Mucosa of descending colon (tissue), 3 donors: ENCODE measurements at regions not wholly inside any gene's neighbourhood (a gene's known extent, or its start where the extent isn't known, plus 50 kb on each side); places are given as distances from the start of the nearest gene placed in this dataset.

Experiments used
- ATAC-seq: fragments of 200-7000 bp; cut with Tn5 transposase; one replicate; pipeline ENCODE4 v1.9.1; 2020; ENCODE audit warnings: mild to moderate bottlenecking, moderate library complexity
- DNase-seq, 3 donors: peaks; one replicate each; pipeline ENCODE4 v3.0.0-alpha.2; 2020
- H3K36me3 ChIP-seq: fragments of 200-600 bp; one replicate; pipeline ENCODE4 v1.8.0; 2021; ENCODE audit warnings: low read depth, mild to moderate bottlenecking
- H3K4me1 ChIP-seq: fragments of 200-600 bp; one replicate; pipeline ENCODE4 v1.8.0; 2021; ENCODE audit warnings: low read depth, mild to moderate bottlenecking
- H3K4me3 ChIP-seq: fragments of 200-600 bp; one replicate; pipeline ENCODE4 v1.8.0; 2021; ENCODE audit warnings: mild to moderate bottlenecking
- H3K9me3 ChIP-seq: fragments of 200-600 bp; one replicate; pipeline ENCODE4 v1.8.0; 2021; ENCODE audit warnings: mild to moderate bottlenecking
- intact Hi-C, 2 donors: fragments of 100-400 bp; cut with DNase I in 1 of 2; cut with micrococcal nuclease in 1 of 2; formaldehyde crosslinking; loops; one replicate each; pipeline versions ENCODE4 v1.11.0 to v1.11.1; 2022; cut with DNase I, micrococcal nuclease
- TF ChIP-seq, protein P1 (sequence below): fragments of 200-600 bp; IDR thresholded peaks from one replicate; pipeline ENCODE4 v1.8.0; 2022; ENCODE audit warnings: antibody characterized with exemption, mild to moderate bottlenecking
- donor health status: DM: no; HTN: no; CAD: no; lungs with moderate emphysema.
- donor health status: DM: no; HTN: no; CAD: no.
- donor health status: DM: no; HTN: yes; CAD: no.

DNA sequence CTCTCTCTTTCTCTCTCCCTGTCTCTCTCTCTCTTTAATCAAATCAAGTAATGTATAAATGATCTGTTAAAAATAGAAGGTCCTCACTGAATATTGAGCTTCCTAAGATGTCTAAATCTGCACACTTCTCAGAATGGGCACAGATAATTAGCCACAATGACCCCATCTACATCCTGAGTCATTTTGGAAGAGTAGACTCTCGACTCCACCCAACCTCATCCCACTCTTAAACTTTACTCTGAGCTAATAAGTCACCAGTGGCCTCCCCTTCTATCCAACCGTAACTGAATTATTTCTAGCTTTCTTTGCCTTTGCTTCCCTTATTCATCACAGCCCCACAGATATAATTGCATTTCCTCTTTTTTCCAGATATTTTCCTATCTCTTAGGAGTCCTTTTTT lies 326.5 kb upstream of the ZNF717 start:
- DNase-seq = no peak
- intact Hi-C loops = no loop called here
- no peaks in the 10 kb centered on the region for H3K9me3 ChIP-seq
- TF ChIP-seq, protein P1, sequence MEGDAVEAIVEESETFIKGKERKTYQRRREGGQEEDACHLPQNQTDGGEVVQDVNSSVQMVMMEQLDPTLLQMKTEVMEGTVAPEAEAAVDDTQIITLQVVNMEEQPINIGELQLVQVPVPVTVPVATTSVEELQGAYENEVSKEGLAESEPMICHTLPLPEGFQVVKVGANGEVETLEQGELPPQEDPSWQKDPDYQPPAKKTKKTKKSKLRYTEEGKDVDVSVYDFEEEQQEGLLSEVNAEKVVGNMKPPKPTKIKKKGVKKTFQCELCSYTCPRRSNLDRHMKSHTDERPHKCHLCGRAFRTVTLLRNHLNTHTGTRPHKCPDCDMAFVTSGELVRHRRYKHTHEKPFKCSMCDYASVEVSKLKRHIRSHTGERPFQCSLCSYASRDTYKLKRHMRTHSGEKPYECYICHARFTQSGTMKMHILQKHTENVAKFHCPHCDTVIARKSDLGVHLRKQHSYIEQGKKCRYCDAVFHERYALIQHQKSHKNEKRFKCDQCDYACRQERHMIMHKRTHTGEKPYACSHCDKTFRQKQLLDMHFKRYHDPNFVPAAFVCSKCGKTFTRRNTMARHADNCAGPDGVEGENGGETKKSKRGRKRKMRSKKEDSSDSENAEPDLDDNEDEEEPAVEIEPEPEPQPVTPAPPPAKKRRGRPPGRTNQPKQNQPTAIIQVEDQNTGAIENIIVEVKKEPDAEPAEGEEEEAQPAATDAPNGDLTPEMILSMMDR = no peak
- no peak for ATAC-seq
- H3K4me1 ChIP-seq = no peaks in the 10 kb centered on the region
- H3K4me3 ChIP-seq = no peak overlapping the region
- no peaks in the 10 kb centered on the region for H3K36me3 ChIP-seq

DNA sequence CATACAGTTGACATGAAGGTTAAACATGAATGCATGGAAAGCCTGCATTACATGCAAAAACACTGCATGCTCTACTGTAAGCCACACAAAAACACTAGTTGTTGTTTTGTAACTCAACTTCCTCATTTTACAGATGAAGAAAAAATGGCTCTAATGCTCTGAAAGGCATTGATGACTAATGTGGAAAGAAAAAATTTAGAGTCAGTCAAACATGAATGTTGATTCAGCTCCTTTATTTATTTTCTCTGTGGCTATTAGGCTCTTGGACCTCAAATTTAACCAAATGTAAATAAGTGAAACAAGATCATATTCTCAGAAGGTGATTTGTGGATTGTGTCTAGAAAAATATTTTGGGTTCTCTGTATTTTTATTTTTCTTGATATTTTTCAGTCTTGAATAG lies 336.7 kb upstream of the ZNF717 start:
- DNase-seq (no peak), ATAC-seq (no peak)
- H3K4me1 ChIP-seq = no peaks in the 10 kb centered on the region
- peaks cover 14% of the 10 kb centered on the region for H3K9me3 ChIP-seq
- intact Hi-C loops = no loop called here
- TF ChIP-seq, protein P1 = no peak
- no peak overlapping the region for H3K4me3 ChIP-seq
- H3K36me3 ChIP-seq = no peaks in the 10 kb centered on the region

DNA sequence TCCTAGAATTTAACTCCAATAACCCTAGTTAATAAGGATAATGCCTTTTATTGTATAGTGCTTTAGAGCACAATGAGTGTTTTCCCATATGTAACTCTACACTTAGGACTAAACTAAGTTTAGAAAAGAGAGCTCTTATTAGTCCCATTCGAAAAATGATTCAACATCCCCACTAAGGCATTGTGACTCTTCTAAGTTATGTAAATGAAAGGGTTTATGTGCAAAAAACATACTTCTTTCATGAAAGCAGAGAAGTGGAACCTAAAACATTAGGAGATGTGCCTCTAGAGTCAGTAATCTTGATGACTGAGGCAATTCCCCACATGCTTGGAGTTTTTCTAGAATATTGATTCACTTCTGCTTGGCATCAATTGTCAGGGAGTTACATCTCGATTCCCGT lies 344.1 kb upstream of the ZNF717 start:
- H3K4me1 ChIP-seq = no peaks in the 10 kb centered on the region
- peaks cover 11% of the 10 kb centered on the region for H3K9me3 ChIP-seq
- TF ChIP-seq, protein P1 = no peak
- no peak overlapping the region for H3K4me3 ChIP-seq
- no peaks in the 10 kb centered on the region for H3K36me3 ChIP-seq
- no peak for DNase-seq
- intact Hi-C loops = no loop called here
- ATAC-seq = no peak

DNA sequence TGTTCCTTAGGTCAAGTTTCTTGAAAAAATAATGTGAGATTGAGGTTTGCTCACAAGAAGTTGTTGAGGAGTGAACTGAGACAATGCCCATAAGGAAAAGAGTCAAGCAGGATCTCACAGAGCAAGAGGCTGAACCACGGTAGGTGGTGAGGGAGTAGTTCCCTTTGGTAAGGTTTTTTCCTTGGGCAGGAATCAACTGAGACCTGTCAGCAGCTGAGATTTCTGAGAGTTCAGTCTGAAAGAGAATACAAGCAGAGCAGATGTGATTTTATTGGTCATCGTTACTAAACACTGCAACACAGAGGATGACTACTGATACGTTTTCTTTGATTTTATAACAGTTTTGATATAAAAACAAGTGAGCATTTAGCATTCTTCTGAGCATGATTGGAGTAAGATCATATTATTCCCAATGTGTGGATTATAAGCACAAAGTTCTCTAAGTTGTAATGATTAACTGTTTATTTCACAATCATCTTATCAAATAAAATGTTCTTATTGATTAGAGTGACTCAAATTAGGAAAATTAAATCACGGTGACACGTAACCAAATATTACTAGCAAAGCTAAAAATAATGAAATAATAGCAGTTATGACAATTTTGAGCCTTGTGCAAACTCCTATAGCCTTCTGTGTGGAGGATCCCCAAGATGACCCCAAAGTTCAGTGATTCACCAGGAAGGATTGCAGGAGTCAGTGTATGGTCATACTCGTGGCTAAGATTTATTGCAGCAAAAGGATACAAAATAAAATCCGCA lies 346.2 kb upstream of the ZNF717 start:
- intact Hi-C loops = no loop called here
- ATAC-seq = no peak

DNA sequence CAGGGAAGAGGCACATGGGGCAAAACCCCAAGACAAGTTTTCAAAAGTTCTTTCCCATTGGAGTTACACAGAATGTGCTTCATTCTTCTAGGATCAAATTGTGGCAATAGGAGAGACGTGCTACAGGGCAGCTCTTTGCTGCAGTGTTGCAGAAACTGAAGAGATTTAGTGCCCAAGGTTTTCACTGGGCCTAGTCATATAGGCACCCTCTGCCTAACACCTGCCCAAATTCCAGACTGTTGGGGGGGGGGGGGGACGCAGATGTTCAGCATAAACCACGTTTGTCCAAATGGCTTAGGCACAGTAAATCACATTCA lies 346.8 kb upstream of the ZNF717 start:
- Histone ChIP-seq H3K4me1 (no peaks in the 10 kb centered on the region), H3K4me3 (no peak overlapping the region), H3K9me3 (no peaks in the 10 kb centered on the region), H3K36me3 (no peaks in the 10 kb centered on the region)
- TF ChIP-seq, protein P1 = no peak
- DNase-seq = no peak
- intact Hi-C loops = no loop called here
- ATAC-seq = no peak

More for the DNA sequence above, 346.2 kb upstream of the ZNF717 start:
- no peaks in the 10 kb centered on the region for H3K9me3 ChIP-seq
- H3K36me3 ChIP-seq = no peaks in the 10 kb centered on the region
- no peak overlapping the region for H3K4me3 ChIP-seq
- H3K4me1 ChIP-seq = no peaks in the 10 kb centered on the region
- DNase-seq = no peak
- TF ChIP-seq, protein P1 = no peak

DNA sequence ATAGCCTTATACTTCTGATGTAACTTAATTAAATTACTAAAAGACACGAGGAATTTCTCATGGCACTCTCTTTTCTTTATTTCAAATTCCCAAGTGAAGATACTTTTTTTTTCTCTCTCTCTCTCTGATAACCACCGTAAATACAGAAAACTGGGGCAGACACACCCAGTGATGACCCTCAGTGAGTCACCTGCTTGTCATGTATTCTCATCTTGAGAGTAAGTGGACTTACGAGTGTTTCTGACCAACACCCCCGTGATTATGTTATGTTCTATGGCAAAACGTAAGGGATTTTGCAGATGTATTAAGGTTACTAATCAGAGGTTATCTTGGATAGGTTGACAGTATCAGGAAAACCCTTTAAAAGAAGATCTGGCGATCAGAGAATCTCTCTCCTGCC lies 348.8 kb upstream of the ZNF717 start:
- ATAC-seq (no peak), DNase-seq (no peak)
- intact Hi-C loops = no loop called here
- Histone ChIP-seq H3K4me3 (no peak overlapping the region), H3K9me3 (no peaks in the 10 kb centered on the region), H3K36me3 (no peaks in the 10 kb centered on the region), H3K4me1 (no peaks in the 10 kb centered on the region)
- TF ChIP-seq, protein P1 = no peak
